Lower lobe of right lung (tissue), 2 donors: ENCODE measurements at regions not wholly inside any gene's neighbourhood (a gene's known extent, or its start where the extent isn't known, plus 50 kb on each side); places are given as distances from the start of the nearest gene placed in this dataset.
"Not testable (repeated sequence)": the region's sequence is repeated elsewhere in the genome, so short reads cannot be mapped to it uniquely, and the experiment has no call there.

ENCODE experiments used
- ATAC-seq, 2 donors: fragments of 200-7000 bp; cut with Tn5 transposase; one replicate each; pipeline ENCODE4 v1.9.1; 2020 to 2022; ENCODE audit warnings: mild to moderate bottlenecking in 2 of 2, moderate library complexity in 2 of 2
- DNase-seq: peaks from one replicate; pipeline ENCODE4 v3.0.0-alpha.2; 2020
- H3K27ac ChIP-seq: fragments of 200-600 bp; one replicate; pipeline ENCODE4 v1.8.0; 2022
- H3K27me3 ChIP-seq: fragments of 200-600 bp; one replicate; pipeline ENCODE4 v1.8.0; 2022; ENCODE audit warnings: low read depth
- H3K36me3 ChIP-seq: fragments of 200-600 bp; one replicate; pipeline ENCODE4 v1.8.0; 2022; ENCODE audit warnings: mild to moderate bottlenecking
- H3K4me1 ChIP-seq: fragments of 200-600 bp; one replicate; pipeline ENCODE4 v1.8.0; 2022
- H3K4me3 ChIP-seq: fragments of 200-600 bp; one replicate; pipeline ENCODE4 v1.8.0; 2022; ENCODE audit warnings: mild to moderate bottlenecking
- H3K9me3 ChIP-seq: fragments of 200-600 bp; one replicate; pipeline ENCODE4 v1.8.0; 2022
- CTCF ChIP-seq: fragments of 200-600 bp; IDR thresholded peaks from one replicate; pipeline ENCODE4 v1.8.0; 2022; ENCODE audit warnings: antibody characterized with exemption, mild to moderate bottlenecking
- intact Hi-C: fragments of 100-400 bp; cut with DNase I; formaldehyde crosslinking; loops from one replicate; pipeline ENCODE4 v1.11.0; 2022
- donor health status: DM: no; HTN: yes; CAD: no; lungs with severe emphysema.

DNA sequence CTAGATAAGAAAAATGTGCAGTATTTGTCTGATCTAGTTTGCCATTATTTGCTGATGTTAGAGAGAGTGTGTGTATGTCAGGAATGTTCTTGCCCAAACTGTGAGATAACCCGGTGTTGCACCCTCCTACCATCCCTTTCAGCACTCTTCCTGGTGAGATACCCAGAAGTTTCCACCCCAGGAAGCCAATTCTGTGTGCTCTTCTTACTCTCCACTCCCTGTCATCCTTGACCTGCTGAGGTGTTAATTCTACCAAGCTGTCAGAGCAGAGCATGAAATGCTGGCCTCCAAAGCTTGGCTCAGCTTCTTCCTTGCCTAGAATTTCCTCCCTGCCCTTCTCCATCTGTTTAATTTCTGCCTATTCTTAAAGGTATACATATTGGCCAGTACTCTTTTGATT is 237.3 kb upstream of the CNR1 start:
- no peak for ATAC-seq
- TF ChIP-seq CTCF, result no peak
- intact Hi-C loops, result no loop called here
- no peak overlapping the region for H3K27ac ChIP-seq
- no peak overlapping the region for H3K4me3 ChIP-seq
- no peaks in the 10 kb centered on the region for H3K36me3 ChIP-seq
- H3K9me3 ChIP-seq, result no peaks in the 10 kb centered on the region
- DNase-seq, result no peak
- no peaks in the 10 kb centered on the region for H3K4me1 ChIP-seq
- H3K27me3 ChIP-seq, result no peaks in the 10 kb centered on the region

DNA sequence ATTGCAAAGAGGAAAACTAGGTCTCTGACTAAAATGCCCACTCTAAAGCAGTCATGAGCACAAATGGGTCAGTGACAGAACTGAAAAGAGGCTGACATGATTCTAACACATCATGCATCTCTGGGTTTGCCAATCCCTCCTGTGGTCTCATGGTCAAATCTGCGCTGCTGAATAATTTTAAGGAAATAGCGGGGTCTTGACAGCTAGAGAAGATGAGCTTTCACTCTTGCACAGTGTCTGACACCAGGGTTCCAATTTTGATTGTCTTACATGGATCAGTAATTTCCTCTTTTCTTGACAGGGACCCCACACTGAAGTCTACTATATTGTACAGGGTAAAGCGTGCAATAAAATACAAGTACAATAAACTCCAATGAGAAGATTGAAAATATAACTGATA is 236.8 kb upstream of the CNR1 start:
- DNase-seq (no peak), ATAC-seq (no peak)
- H3K9me3 ChIP-seq, result no peaks in the 10 kb centered on the region
- intact Hi-C loops, result no loop called here
- TF ChIP-seq CTCF, result no peak
- H3K4me1 ChIP-seq, result no peaks in the 10 kb centered on the region
- no peak overlapping the region for H3K4me3 ChIP-seq
- no peaks in the 10 kb centered on the region for H3K36me3 ChIP-seq
- H3K27me3 ChIP-seq, result no peaks in the 10 kb centered on the region
- no peak overlapping the region for H3K27ac ChIP-seq

DNA sequence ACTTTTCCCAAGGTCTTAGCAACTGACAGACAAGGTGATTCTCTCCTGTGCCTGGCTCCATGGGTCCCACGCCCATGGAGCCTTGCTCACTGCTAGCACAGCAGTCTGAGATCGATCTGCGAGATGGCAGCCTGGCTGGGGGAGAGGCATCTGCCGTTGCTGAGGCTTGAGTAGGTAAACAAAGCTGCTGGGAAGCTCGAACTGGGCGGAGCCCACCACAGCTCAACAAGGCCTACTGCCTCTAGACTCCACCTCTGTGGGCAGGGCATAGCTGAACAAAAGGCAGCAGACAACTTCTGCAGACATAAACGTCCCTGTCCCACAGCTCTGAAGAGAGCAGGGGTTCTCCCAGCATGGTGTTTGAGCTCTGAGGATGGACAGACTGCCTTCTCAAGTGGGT is 224.9 kb upstream of the CNR1 start:
- DNase-seq, H3K4me3 ChIP-seq, H3K36me3 ChIP-seq, H3K4me1 ChIP-seq, H3K9me3 ChIP-seq, H3K27me3 ChIP-seq, H3K27ac ChIP-seq, intact Hi-C loops, ATAC-seq: not testable (repeated sequence)

- intact Hi-C loops, result no loop called here
- no peaks in the 10 kb centered on the region for H3K36me3 ChIP-seq
Observed at GRCh38 chr6:88388589-88388988, 222.4 kb upstream of the CNR1 start.

GRCh38 chr6:88386167-88386566 is 220.0 kb upstream of the CNR1 start:
- intact Hi-C loops, result no loop called here
- no peak for TF ChIP-seq CTCF
- H3K9me3 ChIP-seq, result no peaks in the 10 kb centered on the region
- no peak overlapping the region for H3K4me3 ChIP-seq
- no peak for DNase-seq
- no peaks in the 10 kb centered on the region for H3K27me3 ChIP-seq
- no peaks in the 10 kb centered on the region for H3K4me1 ChIP-seq
- no peak overlapping the region for H3K27ac ChIP-seq
- no peak for ATAC-seq
- H3K36me3 ChIP-seq, result no peaks in the 10 kb centered on the region

More at GRCh38 chr6:88388589-88388988, 222.4 kb upstream of the CNR1 start:
- Histone ChIP-seq H3K9me3 (no peaks in the 10 kb centered on the region), H3K27ac (no peak overlapping the region), H3K27me3 (no peaks in the 10 kb centered on the region), H3K4me1 (no peaks in the 10 kb centered on the region), H3K4me3 (no peak overlapping the region)
- no peak for TF ChIP-seq CTCF
- DNase-seq (no peak), ATAC-seq (no peak)

GRCh38 chr6:88383183-88383582 is 217.0 kb upstream of the CNR1 start:
- ATAC-seq (no peak), DNase-seq (no peak)
- no peaks in the 10 kb centered on the region for H3K27me3 ChIP-seq
- no peaks in the 10 kb centered on the region for H3K36me3 ChIP-seq
- intact Hi-C loops, result no loop called here
- peaks cover 16% of the 10 kb centered on the region for H3K4me1 ChIP-seq
- H3K27ac ChIP-seq, result no peak overlapping the region
- TF ChIP-seq CTCF, result no peak
- H3K9me3 ChIP-seq, result no peaks in the 10 kb centered on the region
- H3K4me3 ChIP-seq, result no peak overlapping the region
